SK-N-SH (cell line): ENCODE measurements at regions not wholly inside any gene's neighbourhood (a gene's known extent, or its start where the extent isn't known, plus 50 kb on each side); places are given as distances from the start of the nearest gene placed in this dataset.

ENCODE experiments used
- CTCF ChIA-PET: fragments of 300-600, 350-600 bp; formaldehyde crosslinking; extraction: SDS; loops from one replicate; lab custom pipeline; 2021; lab: Yijun Ruan, JAX
- POLR2A ChIA-PET: fragments of 350-600 bp; sonication (Branson Sonifier 250); formaldehyde crosslinking; extraction: SDS; loops from one replicate; lab custom pipeline; 2020; ENCODE audit warnings: antibody characterized with exemption, inconsistent platforms; lab: Yijun Ruan, JAX
- DNase-seq: peaks from one replicate; pipeline ENCODE4 v3.0.0; 2012
- H2AFZ ChIP-seq: fragments of 200-600 bp; sonication (generic); 2 replicates; pipeline ENCODE4 v1.8.1; 2016; ENCODE audit warnings: antibody characterized with exemption, mild to moderate bottlenecking, low read depth
- H3F3A ChIP-seq: fragments of 200-600 bp; sonication (generic); replicated peaks from 2 replicates; pipeline ENCODE3; 2016; ENCODE audit warnings: antibody characterized with exemption, mild to moderate bottlenecking; ENCODE audit not compliant: insufficient read depth
- H3K27ac ChIP-seq, 2 experiments: fragments of 200-500 bp in 1 of 2; fragments of 200-600 bp in 1 of 2; sonication (Bioruptor generic) in 1 of 2; sonication (generic), shearing (Covaris generic) in 1 of 2; 2 replicates each; pipeline versions ENCODE4 v1.5.1 to v1.6.1; 2014 to 2016; ENCODE audit warnings: low read depth in 2 of 2, inconsistent platforms in 1 of 2, low read length in 1 of 2, mild to moderate bottlenecking in 1 of 2, mixed read lengths in 1 of 2
- H3K27me3 ChIP-seq: fragments of 200-600 bp; sonication (generic), shearing (Covaris generic); 2 replicates; pipeline ENCODE4 v1.6.1; 2016; ENCODE audit warnings: mixed run types; ENCODE audit not compliant: insufficient read depth
- H3K36me3 ChIP-seq, 2 experiments: fragments of 200-500 bp in 1 of 2; fragments of 200-600 bp in 1 of 2; sonication (Bioruptor generic) in 1 of 2; sonication (generic) in 1 of 2; replicated peaks in 1 of 2; 2 replicates each; pipeline versions ENCODE3 to v1.5.1; 2014 to 2016; ENCODE audit warnings: low read length in 1 of 2, mild to moderate bottlenecking in 1 of 2; ENCODE audit not compliant: insufficient read depth in 2 of 2, control insufficient read depth in 1 of 2
- H3K4me1 ChIP-seq, 2 experiments: fragments of 200-500 bp in 1 of 2; fragments of 200-600 bp in 1 of 2; sonication (Bioruptor generic) in 1 of 2; sonication (generic), shearing (Covaris generic) in 1 of 2; 2 replicates each; pipeline versions ENCODE4 v1.5.1 to v1.6.1; 2014 to 2016; ENCODE audit warnings: low read depth in 1 of 2, low read length in 1 of 2, mixed run types in 1 of 2; ENCODE audit not compliant: insufficient read depth in 2 of 2, control insufficient read depth in 1 of 2
- H3K4me2 ChIP-seq: fragments of 200-600 bp; sonication (generic), shearing (Covaris generic); 2 replicates; pipeline ENCODE4 v1.6.1; 2017; ENCODE audit warnings: mixed run types
- H3K4me3 ChIP-seq, 2 experiments: fragments of 200-500 bp in 1 of 2; fragments of 200-600 bp in 1 of 2; sonication (Bioruptor generic) in 1 of 2; sonication (generic), shearing (Covaris generic) in 1 of 2; 2 replicates each; pipeline versions ENCODE4 v1.5.1 to v1.8.1; 2014 to 2016; ENCODE audit warnings: low read depth in 2 of 2, inconsistent platforms in 1 of 2, low read length in 1 of 2, mild to moderate bottlenecking in 1 of 2, mixed read lengths in 1 of 2, moderate library complexity in 1 of 2
- H3K79me2 ChIP-seq: fragments of 200-600 bp; sonication (generic); 2 replicates; pipeline ENCODE4 v1.8.1; 2017; ENCODE audit warnings: mild to moderate bottlenecking; ENCODE audit not compliant: insufficient read depth
- H3K9ac ChIP-seq: fragments of 200-600 bp; sonication (generic); 2 replicates; pipeline ENCODE4 v1.6.1; 2017; ENCODE audit warnings: mixed run types
- H3K9me2 ChIP-seq: fragments of 200-600 bp; sonication (generic); 2 replicates; pipeline ENCODE4 v1.6.1; 2017; ENCODE audit warnings: mixed run types
- H3K9me3 ChIP-seq: fragments of 200-600 bp; sonication (generic); 2 replicates; pipeline ENCODE4 v1.6.1; 2017; ENCODE audit warnings: mixed run types, mild to moderate bottlenecking, moderate library complexity
- H4K20me1 ChIP-seq: fragments of 200-600 bp; sonication (generic); 2 replicates; pipeline ENCODE4 v1.6.1; 2017; ENCODE audit warnings: mild to moderate bottlenecking, mixed run types; ENCODE audit not compliant: insufficient read depth
- EP300 ChIP-seq, 2 experiments: IDR thresholded peaks; 2 replicates each; pipeline versions ENCODE4 v1.4.0 to v1.6.1; 2012; ENCODE audit warnings: borderline replicate concordance in 1 of 2, low read depth in 1 of 2, low read length in 1 of 2
- FOSL2 ChIP-seq: IDR thresholded peaks from 2 replicates; pipeline ENCODE4 v1.4.0; 2012; ENCODE audit warnings: low read depth, mild to moderate bottlenecking, moderate library complexity, borderline replicate concordance
- FOXJ3 ChIP-seq: sonication (generic); formaldehyde crosslinking; IDR thresholded peaks from 2 replicates; pipeline ENCODE4 v1.5.1; 2020; ENCODE audit warnings: mild to moderate bottlenecking, missing genetic modification reagents
- GABPA ChIP-seq: IDR thresholded peaks from 2 replicates; pipeline ENCODE4 v1.4.0; 2012; ENCODE audit warnings: low read depth, mild to moderate bottlenecking
- MEF2A ChIP-seq: IDR thresholded peaks from 2 replicates; pipeline ENCODE4 v1.4.0; 2012; ENCODE audit warnings: low read depth, borderline replicate concordance
- NRF1 ChIP-seq: IDR thresholded peaks from 2 replicates; pipeline ENCODE4 v1.6.1; 2012; ENCODE audit warnings: low read depth, mild to moderate bottlenecking, low read length
- RAD21 ChIP-seq: IDR thresholded peaks from 2 replicates; pipeline ENCODE4 v1.6.1; 2012; ENCODE audit warnings: mild to moderate bottlenecking, low read length
- SIN3A ChIP-seq: IDR thresholded peaks from 2 replicates; pipeline ENCODE4 v1.6.1; 2012; ENCODE audit warnings: low read depth, mild to moderate bottlenecking, low read length, moderate library complexity, borderline replicate concordance
- SMC3 ChIP-seq: IDR thresholded peaks from 2 replicates; pipeline ENCODE4 v1.6.1; 2012; ENCODE audit warnings: low read depth, low read length, improper control_type of control experiment
- TCF12 ChIP-seq: IDR thresholded peaks from 2 replicates; pipeline ENCODE4 v1.4.0; 2012
- TEAD4 ChIP-seq: IDR thresholded peaks from 2 replicates; pipeline ENCODE4 v1.4.0; 2012; ENCODE audit warnings: mild to moderate bottlenecking, borderline replicate concordance; ENCODE audit not compliant: insufficient read depth
- YY1 ChIP-seq: IDR thresholded peaks from 2 replicates; pipeline ENCODE4 v1.4.0; 2012; ENCODE audit warnings: low read depth, mild to moderate bottlenecking
- WGBS: methylation state at CpG from one replicate; pipeline ENCODE4 v1.1.6; 2017; ENCODE audit warnings: low lambda C conversion rate; 5-methylcytosine and 5-hydroxymethylcytosine counted together
- TF ChIP-seq, protein P1 (sequence below): IDR thresholded peaks from 2 replicates; pipeline ENCODE4 v1.4.0; 2012; ENCODE audit warnings: low read depth, borderline replicate concordance
- TF ChIP-seq, protein P2 (sequence below): IDR thresholded peaks from 2 replicates; pipeline ENCODE4; 2012
- TF ChIP-seq, protein P3 (sequence below): IDR thresholded peaks from 2 replicates; pipeline ENCODE4 v1.4.0; 2012; ENCODE audit warnings: low read depth, borderline replicate concordance
- TF ChIP-seq, protein P4 (sequence below): IDR thresholded peaks from 2 replicates; pipeline ENCODE4 v1.6.1; 2012; ENCODE audit warnings: mild to moderate bottlenecking, low read depth, low read length, moderate library complexity
- TF ChIP-seq, protein P5 (sequence below): fragments of 200-600 bp; sonication (generic); IDR thresholded peaks from 2 replicates; pipeline ENCODE4 v1.6.1; 2017; ENCODE audit warnings: antibody characterized with exemption, mild to moderate bottlenecking, moderate library complexity

DNA sequence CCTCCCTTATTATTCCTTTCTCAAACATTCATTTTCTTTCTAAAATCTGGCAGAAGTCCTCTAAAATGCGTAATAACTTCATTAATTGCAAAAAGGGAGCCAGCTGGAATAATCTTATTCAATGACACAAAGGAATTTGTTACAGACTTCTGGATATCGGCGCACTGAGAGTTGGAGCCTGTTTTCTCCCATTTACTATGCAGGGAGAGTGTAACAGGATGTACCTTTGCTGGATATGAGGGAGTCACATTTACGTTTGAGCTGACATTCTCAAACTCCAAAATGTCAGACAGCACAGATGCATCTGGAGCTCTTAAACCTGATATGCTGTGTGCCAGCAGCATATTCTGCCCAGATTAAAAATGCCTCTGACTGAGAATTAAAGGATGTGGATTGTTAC is 275.3 kb downstream of the TMX3 start:
- Histone ChIP-seq H4K20me1 (no peaks in the 10 kb centered on the region), H3K4me1 (peaks cover 0 to 20% of the 10 kb centered on the region in 2 experiments; a peak in 1 of 4 replicates), H3K4me3 (no peak overlapping the region), H3K27ac (no peak overlapping the region; a peak in 1 of 4 replicates), H3K9me2 (no peaks in the 10 kb centered on the region), H3K9ac (no peak overlapping the region), H3K27me3 (no peaks in the 10 kb centered on the region), H3K4me2 (no peak overlapping the region), H3K36me3 (no peaks in the 10 kb centered on the region), H3F3A (no peaks in the 10 kb centered on the region), H3K9me3 (no peaks in the 10 kb centered on the region), H2AFZ (no peak overlapping the region), H3K79me2 (no peaks in the 10 kb centered on the region)
- no peak for DNase-seq
- TF ChIP-seq RAD21: no peak
- TF ChIP-seq, protein P1, sequence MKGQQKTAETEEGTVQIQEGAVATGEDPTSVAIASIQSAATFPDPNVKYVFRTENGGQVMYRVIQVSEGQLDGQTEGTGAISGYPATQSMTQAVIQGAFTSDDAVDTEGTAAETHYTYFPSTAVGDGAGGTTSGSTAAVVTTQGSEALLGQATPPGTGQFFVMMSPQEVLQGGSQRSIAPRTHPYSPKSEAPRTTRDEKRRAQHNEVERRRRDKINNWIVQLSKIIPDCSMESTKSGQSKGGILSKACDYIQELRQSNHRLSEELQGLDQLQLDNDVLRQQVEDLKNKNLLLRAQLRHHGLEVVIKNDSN: no peak
- TF ChIP-seq TEAD4: no peak
- no peak for TF ChIP-seq SMC3
- ChIA-PET CTCF (no interaction called here), POLR2A (no interaction called here)
- 81% methylated on average over 4 of the region's 4 CpGs for WGBS

DNA sequence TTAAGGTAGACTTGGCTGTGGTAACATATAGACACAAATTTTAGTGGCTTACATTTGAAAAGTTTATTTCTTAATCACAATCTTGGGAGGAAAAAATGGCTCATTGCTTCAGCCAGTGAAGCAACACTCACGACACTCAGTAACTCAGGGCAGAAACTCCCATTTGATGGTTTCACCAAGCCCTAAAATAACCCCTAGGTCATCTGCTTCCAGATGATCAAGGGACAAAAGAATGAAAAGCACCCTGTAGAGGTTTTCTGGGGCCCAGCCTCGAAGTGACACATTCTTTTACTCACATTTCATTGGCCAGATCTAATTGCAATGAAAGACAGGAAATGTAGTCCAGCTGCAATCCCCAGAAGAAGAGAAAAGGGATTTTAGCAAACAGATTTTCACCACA is 275.9 kb downstream of the TMX3 start:
- CTCF ChIA-PET: no interaction called here

More for the DNA sequence above, 275.9 kb downstream of the TMX3 start:
- H3K79me2 ChIP-seq: no peaks in the 10 kb centered on the region
- POLR2A ChIA-PET: no interaction called here
- H3K36me3 ChIP-seq: no peaks in the 10 kb centered on the region
- no peak overlapping the region for H3K4me3 ChIP-seq
- DNase-seq: no peak
- TF ChIP-seq FOXJ3 (CRISPR knock-in tag) (no peak), NRF1 (no peak), YY1 (no peak), EP300 (IDR thresholded peaks at IDR 0.05; ENCODE audit: borderline replicate concordance in 1 of 2, low read depth in 1 of 2, low read length in 1 of 2) (0 out of 4 replicates have a peak, but pooled peaks of 1 of the 2 experiments have one; percentile 8), TEAD4 (no peak), SIN3A (no peak), MEF2A (no peak), GABPA (no peak), TCF12 (peak; percentile 38; the same call in 1 of the 2 replicates), FOSL2 (peak; percentile 24; the same call in 1 of the 2 replicates)
- TF ChIP-seq, protein P2, sequence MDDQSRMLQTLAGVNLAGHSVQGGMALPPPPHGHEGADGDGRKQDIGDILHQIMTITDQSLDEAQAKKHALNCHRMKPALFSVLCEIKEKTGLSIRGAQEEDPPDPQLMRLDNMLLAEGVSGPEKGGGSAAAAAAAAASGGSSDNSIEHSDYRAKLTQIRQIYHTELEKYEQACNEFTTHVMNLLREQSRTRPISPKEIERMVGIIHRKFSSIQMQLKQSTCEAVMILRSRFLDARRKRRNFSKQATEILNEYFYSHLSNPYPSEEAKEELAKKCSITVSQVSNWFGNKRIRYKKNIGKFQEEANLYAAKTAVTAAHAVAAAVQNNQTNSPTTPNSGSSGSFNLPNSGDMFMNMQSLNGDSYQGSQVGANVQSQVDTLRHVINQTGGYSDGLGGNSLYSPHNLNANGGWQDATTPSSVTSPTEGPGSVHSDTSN: 0 out of 2 replicates have a peak, but pooled peaks have one; percentile 28
- TF ChIP-seq, protein P3, sequence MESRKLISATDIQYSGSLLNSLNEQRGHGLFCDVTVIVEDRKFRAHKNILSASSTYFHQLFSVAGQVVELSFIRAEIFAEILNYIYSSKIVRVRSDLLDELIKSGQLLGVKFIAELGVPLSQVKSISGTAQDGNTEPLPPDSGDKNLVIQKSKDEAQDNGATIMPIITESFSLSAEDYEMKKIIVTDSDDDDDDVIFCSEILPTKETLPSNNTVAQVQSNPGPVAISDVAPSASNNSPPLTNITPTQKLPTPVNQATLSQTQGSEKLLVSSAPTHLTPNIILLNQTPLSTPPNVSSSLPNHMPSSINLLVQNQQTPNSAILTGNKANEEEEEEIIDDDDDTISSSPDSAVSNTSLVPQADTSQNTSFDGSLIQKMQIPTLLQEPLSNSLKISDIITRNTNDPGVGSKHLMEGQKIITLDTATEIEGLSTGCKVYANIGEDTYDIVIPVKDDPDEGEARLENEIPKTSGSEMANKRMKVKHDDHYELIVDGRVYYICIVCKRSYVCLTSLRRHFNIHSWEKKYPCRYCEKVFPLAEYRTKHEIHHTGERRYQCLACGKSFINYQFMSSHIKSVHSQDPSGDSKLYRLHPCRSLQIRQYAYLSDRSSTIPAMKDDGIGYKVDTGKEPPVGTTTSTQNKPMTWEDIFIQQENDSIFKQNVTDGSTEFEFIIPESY: no peak
- TF ChIP-seq, protein P4, sequence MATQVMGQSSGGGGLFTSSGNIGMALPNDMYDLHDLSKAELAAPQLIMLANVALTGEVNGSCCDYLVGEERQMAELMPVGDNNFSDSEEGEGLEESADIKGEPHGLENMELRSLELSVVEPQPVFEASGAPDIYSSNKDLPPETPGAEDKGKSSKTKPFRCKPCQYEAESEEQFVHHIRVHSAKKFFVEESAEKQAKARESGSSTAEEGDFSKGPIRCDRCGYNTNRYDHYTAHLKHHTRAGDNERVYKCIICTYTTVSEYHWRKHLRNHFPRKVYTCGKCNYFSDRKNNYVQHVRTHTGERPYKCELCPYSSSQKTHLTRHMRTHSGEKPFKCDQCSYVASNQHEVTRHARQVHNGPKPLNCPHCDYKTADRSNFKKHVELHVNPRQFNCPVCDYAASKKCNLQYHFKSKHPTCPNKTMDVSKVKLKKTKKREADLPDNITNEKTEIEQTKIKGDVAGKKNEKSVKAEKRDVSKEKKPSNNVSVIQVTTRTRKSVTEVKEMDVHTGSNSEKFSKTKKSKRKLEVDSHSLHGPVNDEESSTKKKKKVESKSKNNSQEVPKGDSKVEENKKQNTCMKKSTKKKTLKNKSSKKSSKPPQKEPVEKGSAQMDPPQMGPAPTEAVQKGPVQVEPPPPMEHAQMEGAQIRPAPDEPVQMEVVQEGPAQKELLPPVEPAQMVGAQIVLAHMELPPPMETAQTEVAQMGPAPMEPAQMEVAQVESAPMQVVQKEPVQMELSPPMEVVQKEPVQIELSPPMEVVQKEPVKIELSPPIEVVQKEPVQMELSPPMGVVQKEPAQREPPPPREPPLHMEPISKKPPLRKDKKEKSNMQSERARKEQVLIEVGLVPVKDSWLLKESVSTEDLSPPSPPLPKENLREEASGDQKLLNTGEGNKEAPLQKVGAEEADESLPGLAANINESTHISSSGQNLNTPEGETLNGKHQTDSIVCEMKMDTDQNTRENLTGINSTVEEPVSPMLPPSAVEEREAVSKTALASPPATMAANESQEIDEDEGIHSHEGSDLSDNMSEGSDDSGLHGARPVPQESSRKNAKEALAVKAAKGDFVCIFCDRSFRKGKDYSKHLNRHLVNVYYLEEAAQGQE: no peak
- TF ChIP-seq, protein P5, sequence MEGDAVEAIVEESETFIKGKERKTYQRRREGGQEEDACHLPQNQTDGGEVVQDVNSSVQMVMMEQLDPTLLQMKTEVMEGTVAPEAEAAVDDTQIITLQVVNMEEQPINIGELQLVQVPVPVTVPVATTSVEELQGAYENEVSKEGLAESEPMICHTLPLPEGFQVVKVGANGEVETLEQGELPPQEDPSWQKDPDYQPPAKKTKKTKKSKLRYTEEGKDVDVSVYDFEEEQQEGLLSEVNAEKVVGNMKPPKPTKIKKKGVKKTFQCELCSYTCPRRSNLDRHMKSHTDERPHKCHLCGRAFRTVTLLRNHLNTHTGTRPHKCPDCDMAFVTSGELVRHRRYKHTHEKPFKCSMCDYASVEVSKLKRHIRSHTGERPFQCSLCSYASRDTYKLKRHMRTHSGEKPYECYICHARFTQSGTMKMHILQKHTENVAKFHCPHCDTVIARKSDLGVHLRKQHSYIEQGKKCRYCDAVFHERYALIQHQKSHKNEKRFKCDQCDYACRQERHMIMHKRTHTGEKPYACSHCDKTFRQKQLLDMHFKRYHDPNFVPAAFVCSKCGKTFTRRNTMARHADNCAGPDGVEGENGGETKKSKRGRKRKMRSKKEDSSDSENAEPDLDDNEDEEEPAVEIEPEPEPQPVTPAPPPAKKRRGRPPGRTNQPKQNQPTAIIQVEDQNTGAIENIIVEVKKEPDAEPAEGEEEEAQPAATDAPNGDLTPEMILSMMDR: no peak
- H3K9me2 ChIP-seq: no peaks in the 10 kb centered on the region
- no peaks in the 10 kb centered on the region for H3F3A ChIP-seq
- peak overlapping the region in 1 of 2 experiments; percentile 0; a peak in 1 of 4 replicates for H3K27ac ChIP-seq
- H3K4me1 ChIP-seq: peaks cover 0 to 20% of the 10 kb centered on the region in 2 experiments; a peak in 1 of 4 replicates
- H2AFZ ChIP-seq: peak overlapping the region; percentile 59
- WGBS: 43% methylated on average over 2 of the region's 2 CpGs
- no peak overlapping the region for H3K4me2 ChIP-seq
- H3K27me3 ChIP-seq: no peaks in the 10 kb centered on the region
- no peaks in the 10 kb centered on the region for H4K20me1 ChIP-seq
- H3K9ac ChIP-seq: no peak overlapping the region
- H3K9me3 ChIP-seq: no peaks in the 10 kb centered on the region
